Spleen (tissue), 11 donors: ENCODE measurements at regions not wholly inside any gene's neighbourhood (a gene's known extent, or its start where the extent isn't known, plus 50 kb on each side); places are given as distances from the start of the nearest gene placed in this dataset.

Experiments used
- DNase-seq: peaks from one replicate; pipeline ENCODE4 v3.0.0-alpha.2; 2020
- H3K27ac ChIP-seq, 8 donors: fragments of 200-600 bp; sonication (generic) in 7 of 8; 1 replicate in 4 of 8; 2 replicates in 4 of 8; pipeline versions ENCODE4 v1.5.0 to v1.8.0; 2016 to 2021; ENCODE audit warnings: inconsistent platforms in 4 of 8, mild to moderate bottlenecking in 4 of 8, moderate library complexity in 1 of 8
- H3K27me3 ChIP-seq, 7 donors: fragments of 200-600 bp; sonication (generic) in 6 of 7; replicated peaks in 1 of 7; 1 replicate in 4 of 7; 2 replicates in 3 of 7; pipeline versions ENCODE4 v1.5.0 to v1.8.0; 2016 to 2021; ENCODE audit warnings: inconsistent platforms in 3 of 7, mild to moderate bottlenecking in 1 of 7
- H3K36me3 ChIP-seq, 6 donors: fragments of 200-600 bp; sonication (generic) in 5 of 6; 1 replicate in 4 of 6; 2 replicates in 2 of 6; pipeline versions ENCODE4 v1.5.0 to v1.8.0; 2016 to 2021; ENCODE audit warnings: inconsistent platforms in 2 of 6
- H3K4me1 ChIP-seq, 6 donors: fragments of 200-600 bp; sonication (generic) in 5 of 6; 1 replicate in 3 of 6; 2 replicates in 3 of 6; pipeline versions ENCODE4 v1.5.0 to v1.8.0; 2016 to 2021; ENCODE audit warnings: inconsistent platforms in 3 of 6
- H3K4me3 ChIP-seq, 8 donors: fragments of 200-600 bp; sonication (generic) in 7 of 8; 1 replicate in 4 of 8; 2 replicates in 4 of 8; pipeline versions ENCODE4 v1.5.0 to v1.8.0; 2016 to 2021; ENCODE audit warnings: inconsistent platforms in 4 of 8, mild to moderate bottlenecking in 4 of 8, moderate library complexity in 2 of 8
- H3K9me3 ChIP-seq, 8 donors: fragments of 200-600 bp; sonication (generic) in 7 of 8; 1 replicate in 4 of 8; 2 replicates in 4 of 8; pipeline versions ENCODE4 v1.5.0 to v1.8.0; 2016 to 2021; ENCODE audit warnings: inconsistent platforms in 4 of 8
- POLR2A ChIP-seq, 3 donors: fragments of 450-650 bp; IDR thresholded peaks; one replicate each; pipeline ENCODE4 v1.5.1; 2017; ENCODE audit warnings: antibody characterized with exemption in 3 of 3, mild to moderate bottlenecking in 1 of 3
- POLR2AphosphoS5 ChIP-seq, 3 donors: sonication (generic); formaldehyde crosslinking; IDR thresholded peaks; one replicate each; pipeline ENCODE4 v1.5.1; 2017; ENCODE audit warnings: antibody characterized with exemption in 3 of 3
- WGBS, 5 donors: extraction: QIAGEN DNeasy Blood & Tissue Kit in 3 of 5; methylation state at CpG; one replicate each; pipeline versions ENCODE4 v1.1.5 to v1.1.7; 2013 to 2018; 5-methylcytosine and 5-hydroxymethylcytosine counted together
- intact Hi-C: fragments of 100-400 bp; cut with DNase I; formaldehyde crosslinking; loops from one replicate; pipeline ENCODE4 v1.15.0; 2023; ENCODE audit warnings: low total_unique reads
- TF ChIP-seq, protein P1 (sequence below), 11 experiments: fragments of 200-600 bp in 7 of 11; fragments of 450-650 bp in 4 of 11; sonication (generic) in 4 of 11; IDR thresholded peaks in 8 of 11; conservative IDR thresholded peaks in 3 of 11; 1 replicate in 7 of 11; 2 replicates in 4 of 11; pipeline versions ENCODE4 v1.4.0 to v1.8.0; 2016 to 2021; ENCODE audit warnings: antibody characterized with exemption in 11 of 11, inconsistent platforms in 4 of 11, mild to moderate bottlenecking in 1 of 11
- donor health status: healthy with polysubstance abuse.
- donor health status: DM: no; HTN: no; CAD: no; lungs with moderate emphysema.
- donor health status: DM: no; HTN: no; CAD: no.
- donor health status: Bipolar disorder and iron deficiency.
- donor health status: healthy.
- donor health status: DM: no; HTN: no; CAD: no.
- donor health status: DM: yes; HTN: yes; CAD: no.

DNA sequence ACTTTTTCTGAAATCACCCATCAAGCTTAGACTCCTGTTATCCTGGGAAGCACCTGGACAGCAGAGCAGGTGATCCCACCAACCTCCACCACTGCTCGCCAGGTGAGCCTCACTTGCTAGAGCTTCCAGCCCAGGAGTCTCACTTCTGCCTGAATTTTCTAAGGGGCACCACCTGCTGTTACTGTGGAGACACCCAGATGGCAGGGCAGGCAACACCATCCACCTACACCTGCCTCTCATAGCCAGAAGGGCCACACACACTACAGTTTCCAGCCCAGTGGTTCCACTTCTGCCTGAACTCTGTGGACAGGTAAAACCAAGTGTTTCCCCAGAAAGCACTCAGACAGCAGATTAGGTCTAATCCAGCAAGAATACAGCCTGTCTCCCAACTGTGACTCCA is 262.0 kb downstream of the ARAP2 start:
- WGBS, 5 donors, result 90 to 100% (median 93%) methylated on average over 1 of the region's 1 CpG
- TF ChIP-seq POLR2A (IDR thresholded peaks at IDR 0.05) (no peak), POLR2AphosphoS5 (IDR thresholded peaks at IDR 0.05) (no peak)
- TF ChIP-seq, protein P1, sequence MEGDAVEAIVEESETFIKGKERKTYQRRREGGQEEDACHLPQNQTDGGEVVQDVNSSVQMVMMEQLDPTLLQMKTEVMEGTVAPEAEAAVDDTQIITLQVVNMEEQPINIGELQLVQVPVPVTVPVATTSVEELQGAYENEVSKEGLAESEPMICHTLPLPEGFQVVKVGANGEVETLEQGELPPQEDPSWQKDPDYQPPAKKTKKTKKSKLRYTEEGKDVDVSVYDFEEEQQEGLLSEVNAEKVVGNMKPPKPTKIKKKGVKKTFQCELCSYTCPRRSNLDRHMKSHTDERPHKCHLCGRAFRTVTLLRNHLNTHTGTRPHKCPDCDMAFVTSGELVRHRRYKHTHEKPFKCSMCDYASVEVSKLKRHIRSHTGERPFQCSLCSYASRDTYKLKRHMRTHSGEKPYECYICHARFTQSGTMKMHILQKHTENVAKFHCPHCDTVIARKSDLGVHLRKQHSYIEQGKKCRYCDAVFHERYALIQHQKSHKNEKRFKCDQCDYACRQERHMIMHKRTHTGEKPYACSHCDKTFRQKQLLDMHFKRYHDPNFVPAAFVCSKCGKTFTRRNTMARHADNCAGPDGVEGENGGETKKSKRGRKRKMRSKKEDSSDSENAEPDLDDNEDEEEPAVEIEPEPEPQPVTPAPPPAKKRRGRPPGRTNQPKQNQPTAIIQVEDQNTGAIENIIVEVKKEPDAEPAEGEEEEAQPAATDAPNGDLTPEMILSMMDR (IDR thresholded peaks at IDR 0.05 in 8 of 11, conservative IDR thresholded peaks at IDR 0.05 in 3 of 11), result no peak
- Histone ChIP-seq H3K27me3 (no peaks in the 10 kb centered on the region), H3K4me3 (no peak overlapping the region), H3K36me3 (no peaks in the 10 kb centered on the region), H3K4me1 (no peaks in the 10 kb centered on the region), H3K9me3 (no peaks in the 10 kb centered on the region), H3K27ac (no peak overlapping the region)
- intact Hi-C loops, result no loop called here
- DNase-seq, result no peak

DNA sequence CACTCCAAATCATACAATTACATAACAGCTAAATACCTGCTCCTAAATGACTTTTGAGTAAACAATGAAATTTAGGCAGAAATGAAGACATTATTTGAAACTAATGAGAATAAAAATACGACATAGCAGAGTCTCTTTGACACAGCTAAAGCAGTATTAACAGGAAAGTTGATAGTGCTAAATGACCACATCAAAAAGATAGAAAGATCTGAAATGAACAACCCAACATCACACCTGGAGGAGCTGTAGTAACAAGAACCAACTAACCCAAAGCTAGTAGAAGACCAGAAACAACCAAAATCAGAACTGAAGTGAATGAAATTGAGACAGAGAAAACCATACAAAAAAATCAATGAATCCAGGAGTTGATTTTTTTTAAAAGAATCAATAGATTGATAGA is 257.8 kb downstream of the ARAP2 start:
- Histone ChIP-seq H3K36me3 (no peaks in the 10 kb centered on the region), H3K27me3 (no peaks in the 10 kb centered on the region), H3K4me3 (no peak overlapping the region), H3K9me3 (peaks cover 0 to 16% (median 0%) of the 10 kb centered on the region in 8 donors), H3K4me1 (no peaks in the 10 kb centered on the region), H3K27ac (no peak overlapping the region)
- DNase-seq, result no peak
- intact Hi-C loops, result no loop called here
- TF ChIP-seq, protein P1 (IDR thresholded peaks at IDR 0.05 in 8 of 11, conservative IDR thresholded peaks at IDR 0.05 in 3 of 11), result no peak
- TF ChIP-seq POLR2AphosphoS5 (IDR thresholded peaks at IDR 0.05), result no peak
- TF ChIP-seq POLR2A (IDR thresholded peaks at IDR 0.05), result no peak
- 43 to 72% (median 62%) methylated on average over 1 of the region's 1 CpG for WGBS, 5 donors

DNA sequence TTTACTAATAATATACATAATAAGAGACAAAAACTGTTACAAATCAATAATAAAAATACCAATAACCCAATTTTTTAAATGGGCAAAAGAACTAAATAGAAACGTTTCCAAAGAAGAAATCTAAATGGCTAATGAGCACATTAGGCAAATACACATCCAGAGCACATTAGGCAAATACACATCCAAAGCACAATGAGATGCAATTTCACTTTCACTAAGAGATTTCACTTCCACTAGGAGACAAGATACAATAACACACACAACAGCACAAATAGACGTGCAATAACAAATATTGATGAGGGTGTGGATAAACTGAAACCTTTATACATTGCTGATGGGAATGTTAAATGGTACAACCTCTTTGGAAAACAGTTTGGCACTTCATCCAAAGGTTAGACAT is 250.7 kb downstream of the ARAP2 start:
- Histone ChIP-seq H3K4me3 (no peak overlapping the region), H3K36me3 (no peaks in the 10 kb centered on the region), H3K9me3 (peaks cover 0 to 8% (median 0%) of the 10 kb centered on the region in 8 donors), H3K27ac (no peak overlapping the region), H3K27me3 (no peaks in the 10 kb centered on the region), H3K4me1 (no peaks in the 10 kb centered on the region)
- TF ChIP-seq POLR2AphosphoS5 (IDR thresholded peaks at IDR 0.05) (no peak), POLR2A (IDR thresholded peaks at IDR 0.05) (no peak)
- TF ChIP-seq, protein P1 (IDR thresholded peaks at IDR 0.05 in 8 of 11, conservative IDR thresholded peaks at IDR 0.05 in 3 of 11), result no peak
- intact Hi-C loops, result no loop called here
- WGBS, 5 donors, result 63 to 79% (median 72%) methylated on average over 2 of the region's 2 CpGs
- no peak for DNase-seq

DNA sequence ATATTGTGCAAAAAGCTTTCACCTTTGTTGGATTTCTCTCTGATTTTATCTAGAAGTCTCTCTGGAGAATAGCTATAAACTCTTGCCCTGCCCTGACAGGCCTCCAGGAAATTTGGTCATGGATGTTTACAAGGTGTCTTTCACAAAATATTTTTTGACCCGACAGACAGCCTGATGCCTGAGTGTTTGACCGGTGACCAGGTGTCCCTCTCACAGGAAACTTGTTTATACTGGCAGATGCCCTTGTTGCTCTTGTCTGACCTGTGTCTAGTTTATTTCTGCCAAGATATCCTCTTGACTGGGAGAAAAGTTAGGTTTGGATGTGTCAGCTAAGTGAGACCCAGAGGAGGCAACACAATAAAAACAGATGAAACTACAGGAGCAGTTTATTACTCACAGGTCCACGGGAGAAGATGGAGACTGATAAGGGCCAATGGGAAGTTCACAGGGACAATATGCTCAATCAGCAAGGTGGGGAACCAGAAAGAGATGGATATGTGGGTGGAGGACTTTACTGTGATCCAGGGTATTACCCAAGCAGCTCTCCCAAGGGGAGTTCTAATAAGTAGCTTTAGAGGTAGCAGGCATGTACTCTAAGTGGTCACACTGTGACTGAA is 243.3 kb downstream of the ARAP2 start:
- Histone ChIP-seq H3K9me3 (peaks cover 0 to 4% (median 0%) of the 10 kb centered on the region in 8 donors), H3K27me3 (no peaks in the 10 kb centered on the region), H3K4me1 (no peaks in the 10 kb centered on the region), H3K27ac (no peak overlapping the region), H3K4me3 (no peak overlapping the region), H3K36me3 (peaks cover 0 to 3% (median 0%) of the 10 kb centered on the region in 6 donors)
- TF ChIP-seq, protein P1 (IDR thresholded peaks at IDR 0.05 in 8 of 11, conservative IDR thresholded peaks at IDR 0.05 in 3 of 11), result no peak
- TF ChIP-seq POLR2A (IDR thresholded peaks at IDR 0.05) (no peak), POLR2AphosphoS5 (IDR thresholded peaks at IDR 0.05) (no peak)
- 59 to 80% (median 62%) methylated on average over 3 of the region's 3 CpGs for WGBS, 5 donors
- DNase-seq, result no peak
- intact Hi-C loops, result no loop called here
